DMS114 treated with DMSO at 0.1 percent for 48 hours (cell line): ENCODE measurements at regions not wholly inside any gene's neighbourhood (a gene's known extent, or its start where the extent isn't known, plus 50 kb on each side); places are given as distances from the start of the nearest gene placed in this dataset.

ENCODE experiments used
- DNase-seq: peaks from one replicate; lab custom pipeline; 2025; ENCODE audit not compliant: unreplicated experiment; lab: John Stamatoyannopoulos, UW

DNA sequence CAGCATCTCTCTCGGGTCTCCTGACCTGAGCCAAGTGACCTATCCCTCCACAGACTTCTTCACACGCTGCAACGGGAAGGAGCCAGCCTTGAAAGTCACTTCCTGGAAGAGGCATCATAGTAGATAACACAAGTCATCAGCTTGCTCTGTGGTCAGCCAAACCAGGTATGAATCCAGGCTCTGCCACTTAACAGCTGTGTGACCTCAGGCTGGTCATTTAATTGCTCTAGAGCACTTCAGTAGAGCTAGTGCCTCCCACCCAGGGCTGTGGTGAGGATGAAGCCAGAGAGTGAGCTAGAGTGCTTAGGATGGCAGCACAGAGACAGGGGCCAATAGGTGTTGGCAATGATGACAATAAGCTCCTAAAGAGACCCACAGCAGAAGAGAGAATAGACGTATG, 247.7 kb upstream of the ZMIZ1 start:
- DNase-seq = no peak

DNA sequence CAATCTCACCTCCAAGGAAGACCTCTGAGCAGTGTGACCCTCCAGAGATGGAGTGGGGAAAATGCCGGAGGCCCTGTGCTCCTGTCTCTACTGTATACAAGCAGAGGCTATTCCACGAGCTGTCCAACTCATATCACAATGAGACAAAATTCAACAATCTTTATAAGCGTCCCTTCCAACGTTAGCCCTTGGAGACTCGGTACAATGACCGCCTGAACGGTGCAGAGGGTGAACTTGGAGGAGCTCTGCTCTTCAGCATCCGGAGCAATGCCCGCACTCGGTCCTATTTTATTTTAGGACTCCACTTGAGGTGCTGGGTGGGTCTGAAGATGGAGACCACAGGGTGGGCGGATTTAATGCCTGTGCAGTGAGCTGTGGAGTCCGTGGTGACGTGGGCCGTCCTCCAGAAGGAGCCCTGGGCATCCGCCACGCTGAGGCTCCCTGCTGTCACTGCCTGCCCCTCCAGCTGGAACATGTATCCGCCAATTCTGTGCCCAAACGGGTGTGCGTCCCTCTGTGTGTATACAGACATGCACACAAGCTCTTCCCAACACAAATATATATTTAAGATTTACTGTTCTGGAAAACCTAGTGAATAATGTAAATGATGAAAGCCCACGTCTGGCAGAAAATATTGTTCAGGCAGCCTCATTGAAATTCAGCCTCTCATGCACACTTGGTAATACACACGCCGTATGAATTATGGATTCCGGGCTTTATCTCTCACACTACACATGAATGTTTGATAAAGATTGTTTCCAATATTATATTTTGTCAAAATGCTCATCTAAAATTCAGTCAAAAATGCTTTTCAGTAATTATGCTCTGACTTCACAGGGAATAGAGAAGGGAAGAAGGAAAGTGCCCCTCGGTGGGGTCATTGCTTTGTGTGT, 239.9 kb upstream of the ZMIZ1 start:
- no peak for DNase-seq

DNA sequence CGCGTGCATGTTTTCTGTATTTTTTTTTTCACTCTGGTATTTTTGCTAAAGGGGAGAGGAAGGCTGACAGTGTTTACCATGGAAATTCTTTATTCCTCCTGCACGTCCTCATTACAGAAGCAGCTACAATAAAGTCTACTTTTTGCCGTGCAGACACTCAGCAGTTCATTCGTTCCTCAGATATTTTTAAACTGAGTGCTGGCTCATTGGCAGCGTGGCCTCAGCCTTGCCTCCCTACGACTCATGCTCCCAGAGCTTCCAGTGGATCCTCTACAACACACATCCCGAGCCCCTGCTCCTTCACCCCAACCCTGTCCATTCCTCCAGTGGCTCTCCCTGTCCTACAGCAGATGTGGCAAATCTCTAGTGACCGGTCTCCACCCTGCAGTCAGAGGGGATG, 239.2 kb upstream of the ZMIZ1 start:
- DNase-seq = no peak

- no peak for DNase-seq
Observed at GRCh38 chr10:78830062-78830975, 238.4 kb upstream of the ZMIZ1 start.

DNA sequence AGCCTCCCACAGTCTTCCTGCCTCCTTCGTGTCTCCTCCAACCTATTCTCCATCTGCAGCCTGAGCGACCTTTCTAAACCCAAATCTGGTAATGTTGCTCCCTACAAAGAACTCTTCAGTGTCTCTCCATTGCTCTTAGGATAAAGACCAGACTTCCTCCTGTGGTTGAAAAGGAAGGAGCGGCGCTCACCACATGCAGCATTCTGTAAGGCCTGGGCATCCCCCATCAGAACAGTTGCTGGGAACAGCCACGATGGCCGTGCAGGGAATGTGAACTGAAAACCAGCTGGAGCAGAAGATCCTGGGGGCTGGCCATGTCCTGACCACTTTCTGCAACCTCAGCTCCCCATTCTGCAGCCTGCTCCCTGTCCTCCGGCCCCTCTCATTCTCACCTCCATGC, 237.8 kb upstream of the ZMIZ1 start:
- no peak for DNase-seq

DNA sequence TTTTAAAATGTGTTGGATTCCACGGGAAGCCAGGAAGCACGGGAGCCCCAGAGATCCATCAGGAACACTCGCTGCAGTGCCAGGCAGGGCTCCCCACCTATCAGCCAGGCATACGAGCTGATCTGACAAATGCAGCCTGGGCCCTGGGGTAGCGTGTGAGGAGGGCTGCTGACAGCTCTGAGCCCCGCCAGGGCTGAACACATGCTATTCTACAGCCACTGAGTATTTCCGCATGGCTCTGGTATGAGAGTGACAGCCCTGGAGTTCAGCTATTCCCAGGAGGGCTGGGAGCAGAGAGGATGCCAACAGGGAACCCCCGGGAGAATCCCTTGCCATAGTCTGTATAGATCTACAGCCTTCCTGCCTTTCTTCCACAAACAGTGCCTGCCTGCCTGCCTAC, 237.3 kb upstream of the ZMIZ1 start:
- no peak for DNase-seq

DNA sequence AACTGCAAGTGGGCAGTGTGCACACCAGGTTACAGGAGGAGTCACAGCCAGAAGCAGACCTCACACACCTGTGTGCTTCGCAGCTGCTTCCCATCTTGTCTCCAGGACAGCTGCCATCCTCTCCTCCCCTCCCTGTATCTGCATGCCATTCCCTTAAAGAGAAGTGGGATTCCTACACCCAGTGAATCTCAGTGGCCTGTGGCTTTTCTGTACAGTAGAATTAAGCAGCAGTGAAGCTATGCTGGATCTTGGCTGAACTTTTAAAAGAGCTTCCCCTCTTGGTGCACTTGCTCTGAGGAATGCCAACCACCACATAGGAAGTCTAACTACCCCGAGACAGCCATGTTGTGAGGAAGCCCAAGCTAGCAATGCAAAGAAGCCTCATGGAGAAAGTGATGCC, 236.5 kb upstream of the ZMIZ1 start:
- DNase-seq = no peak

DNA sequence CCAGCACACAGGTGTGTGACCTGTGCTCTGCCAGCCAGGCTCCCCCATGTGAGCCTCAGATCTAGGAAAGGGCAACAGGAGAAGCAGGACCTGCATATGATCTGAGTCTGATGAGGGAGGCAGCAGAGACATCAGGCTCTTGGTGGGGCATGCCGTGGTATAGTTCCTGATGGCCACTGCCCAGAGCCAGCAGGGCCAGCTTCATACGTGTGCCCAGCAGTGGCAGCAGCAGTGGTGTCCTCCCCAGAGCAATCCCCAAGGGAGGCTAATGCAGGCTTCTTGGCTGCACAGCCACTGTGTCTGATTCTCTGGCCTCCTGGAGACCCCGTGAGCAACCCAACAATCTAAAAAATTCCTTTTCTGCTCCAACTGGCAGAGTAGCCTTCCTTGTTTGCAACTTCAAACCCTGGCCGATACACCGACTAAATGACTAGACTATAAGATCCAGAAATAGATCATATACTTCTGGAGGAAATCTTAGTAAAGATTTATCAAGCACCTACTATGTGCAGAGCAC, 230.6 kb upstream of the ZMIZ1 start:
- DNase-seq = no peak

DNA sequence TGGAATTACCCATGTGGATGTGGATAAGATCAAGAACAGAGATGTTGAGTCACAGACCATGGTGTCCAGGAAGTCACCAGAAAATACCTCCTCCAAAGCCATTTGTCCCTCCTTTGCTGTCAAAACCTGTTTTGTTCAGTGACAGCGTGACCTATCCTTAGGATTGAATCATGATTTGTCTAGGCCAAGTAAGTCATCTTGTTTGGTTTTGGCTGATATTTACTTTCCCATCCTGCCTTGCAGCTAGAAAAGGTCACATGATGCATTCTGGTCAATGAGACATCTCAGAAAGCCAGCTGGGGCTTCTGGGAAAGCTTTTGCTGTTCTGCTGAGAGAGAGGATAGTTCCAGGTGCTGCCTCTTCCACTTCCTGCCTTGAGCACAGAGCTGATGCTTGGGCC, 225.3 kb upstream of the ZMIZ1 start:
- no peak for DNase-seq

GRCh38 chr10:78844960-78845607, 223.7 kb upstream of the ZMIZ1 start:
- no peak for DNase-seq

- no peak for DNase-seq
Observed at GRCh38 chr10:78846071-78846470, 222.7 kb upstream of the ZMIZ1 start.

GRCh38 chr10:78846760-78847159, 222.0 kb upstream of the ZMIZ1 start:
- DNase-seq = no peak

GRCh38 chr10:78847485-78847884, 221.3 kb upstream of the ZMIZ1 start:
- DNase-seq = no peak

DNA sequence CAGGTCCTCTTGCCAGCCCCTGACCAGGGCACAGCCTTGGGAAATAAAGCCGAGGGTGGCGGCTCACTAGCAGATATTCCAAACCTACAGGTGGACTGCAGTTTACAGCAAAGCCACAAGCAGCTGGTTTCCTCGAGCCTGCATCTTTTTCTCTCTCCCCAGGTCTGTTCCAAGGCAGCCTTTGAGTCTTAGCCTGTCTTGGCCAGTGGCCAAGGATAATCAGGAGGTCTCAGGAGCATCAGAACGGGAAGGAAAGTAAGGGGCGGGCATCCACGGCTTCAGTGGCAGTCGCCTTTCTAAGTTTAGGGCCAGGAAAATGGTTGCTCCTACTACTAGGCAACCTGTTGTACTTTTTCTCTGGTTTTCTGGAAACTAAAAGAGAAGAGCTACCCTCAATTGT, 219.7 kb upstream of the ZMIZ1 start:
- DNase-seq = no peak

DNA sequence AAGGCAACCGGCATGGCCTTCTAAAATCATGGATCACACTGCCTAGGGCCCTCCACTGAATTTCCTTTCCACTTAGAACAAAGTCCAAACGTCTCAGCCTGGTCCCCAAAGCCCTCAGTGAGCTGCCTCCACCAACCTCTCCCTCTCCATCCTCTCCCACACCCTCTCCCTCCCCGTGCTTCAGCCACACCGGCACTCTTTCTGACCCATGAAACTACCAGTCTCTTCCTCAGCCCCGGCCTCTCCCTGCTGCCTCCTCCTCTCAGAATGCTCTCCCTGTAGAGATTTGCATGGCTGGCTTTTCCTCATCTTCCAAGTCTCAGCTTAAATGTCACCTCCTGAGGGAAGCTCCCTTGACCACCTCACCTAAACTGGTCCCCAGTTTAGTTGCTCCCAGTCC, 219.0 kb upstream of the ZMIZ1 start:
- DNase-seq = no peak

GRCh38 chr10:78850644-78851435, 217.9 kb upstream of the ZMIZ1 start:
- no peak for DNase-seq

- no peak for DNase-seq
Observed at GRCh38 chr10:78851647-78852046, 217.1 kb upstream of the ZMIZ1 start.

DNA sequence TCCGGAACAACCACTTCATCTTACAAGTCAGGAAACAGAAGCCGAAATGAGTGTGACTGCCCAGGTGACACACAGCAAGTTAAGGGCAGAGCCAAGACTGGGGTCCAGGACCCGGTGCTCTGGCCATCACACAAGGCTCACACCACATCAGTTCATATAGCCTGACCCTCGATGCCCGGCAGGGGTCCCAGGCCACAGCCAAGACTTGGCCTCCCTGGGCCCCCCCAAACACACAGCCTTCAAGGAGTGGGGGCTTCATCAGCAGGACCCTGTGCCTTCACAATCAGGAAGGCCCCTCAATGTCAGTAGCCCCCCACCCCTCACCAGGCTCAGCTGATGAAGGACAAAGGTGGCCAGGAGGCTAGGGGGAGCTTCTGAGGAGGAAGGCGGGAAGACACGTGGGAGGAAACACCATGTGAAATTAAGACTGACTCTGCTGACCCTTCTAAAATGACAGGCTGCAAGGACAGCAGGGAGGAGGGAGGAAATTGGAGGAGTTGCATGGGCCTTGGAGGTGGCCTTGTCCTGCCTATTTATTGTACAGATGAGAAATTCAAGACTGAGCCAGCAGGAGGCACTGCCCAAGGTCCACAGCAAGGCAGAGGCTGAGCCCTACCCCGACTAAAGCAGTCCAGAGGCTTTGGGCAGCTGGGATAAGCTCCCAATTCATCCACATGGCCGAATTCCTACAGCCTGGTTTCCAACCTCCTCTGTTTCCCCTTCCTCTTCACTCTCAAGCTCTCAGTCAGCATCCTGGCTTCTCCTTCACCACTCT, 216.1 kb upstream of the ZMIZ1 start:
- DNase-seq = no peak

GRCh38 chr10:78853864-78854263, 214.9 kb upstream of the ZMIZ1 start:
- DNase-seq = no peak

GRCh38 chr10:78856421-78856820, 212.3 kb upstream of the ZMIZ1 start:
- no peak for DNase-seq
